ENCODE measurements at regions not wholly inside any gene's neighbourhood (a gene's known extent, or its start where the extent isn't known, plus 50 kb on each side); places are given as distances from the start of the nearest gene placed in this dataset.

DNA sequence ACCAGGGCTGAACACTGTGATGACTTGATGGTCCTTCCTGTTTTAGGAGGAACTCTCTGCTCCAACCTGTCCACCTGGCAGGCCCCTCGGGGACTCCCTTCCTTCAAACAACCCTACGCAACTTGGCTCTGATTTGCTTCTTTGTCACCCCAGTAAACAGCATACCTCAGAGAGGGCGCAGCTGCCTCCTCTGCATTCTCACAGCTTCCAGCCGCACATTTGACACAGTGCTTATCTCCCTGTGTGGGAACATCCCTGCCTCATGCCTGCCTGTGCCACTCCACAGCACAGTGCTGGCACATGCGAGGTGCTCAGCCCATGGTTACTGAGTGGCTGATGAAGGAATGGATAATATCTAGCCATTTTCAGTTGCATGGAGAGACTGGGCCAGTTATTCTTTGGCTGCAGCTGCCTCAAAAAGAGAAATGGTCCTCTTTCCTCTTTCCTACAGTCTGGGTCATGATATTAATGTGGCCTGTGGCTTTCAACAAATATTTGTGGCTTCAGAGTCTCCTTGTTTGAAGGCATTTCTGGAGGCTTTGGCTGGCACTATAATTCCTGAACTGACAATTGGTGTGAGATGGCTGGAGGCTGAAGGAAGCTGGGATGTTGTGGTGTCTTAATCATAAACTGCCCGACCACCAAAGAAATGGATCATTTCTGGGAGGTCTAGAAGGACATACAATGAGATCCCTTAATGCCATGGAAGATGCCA lies 77.9 kb downstream of the TENT5C start:
- no peaks in the 10 kb centered on the region for H3K36me3 Mint-ChIP-seq
- ATAC-seq (no peak), DNase-seq (ENCODE audit: low spot score) (no peak)
- TF ChIP-seq ZNF263 (CRISPR knock-in tag; IDR thresholded peaks at IDR 0.05; ENCODE audit: low read depth) = no peak
- H3K27me3 Mint-ChIP-seq (ENCODE audit: low read depth) = no peaks in the 10 kb centered on the region
- H3K9me3 Mint-ChIP-seq = no peaks in the 10 kb centered on the region
- CTCF ChIA-PET = no interaction called here
- no peak overlapping the region for H3K27ac Mint-ChIP-seq
- H3K4me3 Mint-ChIP-seq = no peak overlapping the region
- 0 out of 2 replicates have a peak, but pooled peaks cover 3% of the 10 kb centered on the region for H3K4me1 Mint-ChIP-seq
- POLR2A ChIA-PET = interaction anchor here (0.5 kb wide), 1 partner anchor 769 kb away, joined by 4 read pairs; no protein-coding TSS in a partner anchor

DNA sequence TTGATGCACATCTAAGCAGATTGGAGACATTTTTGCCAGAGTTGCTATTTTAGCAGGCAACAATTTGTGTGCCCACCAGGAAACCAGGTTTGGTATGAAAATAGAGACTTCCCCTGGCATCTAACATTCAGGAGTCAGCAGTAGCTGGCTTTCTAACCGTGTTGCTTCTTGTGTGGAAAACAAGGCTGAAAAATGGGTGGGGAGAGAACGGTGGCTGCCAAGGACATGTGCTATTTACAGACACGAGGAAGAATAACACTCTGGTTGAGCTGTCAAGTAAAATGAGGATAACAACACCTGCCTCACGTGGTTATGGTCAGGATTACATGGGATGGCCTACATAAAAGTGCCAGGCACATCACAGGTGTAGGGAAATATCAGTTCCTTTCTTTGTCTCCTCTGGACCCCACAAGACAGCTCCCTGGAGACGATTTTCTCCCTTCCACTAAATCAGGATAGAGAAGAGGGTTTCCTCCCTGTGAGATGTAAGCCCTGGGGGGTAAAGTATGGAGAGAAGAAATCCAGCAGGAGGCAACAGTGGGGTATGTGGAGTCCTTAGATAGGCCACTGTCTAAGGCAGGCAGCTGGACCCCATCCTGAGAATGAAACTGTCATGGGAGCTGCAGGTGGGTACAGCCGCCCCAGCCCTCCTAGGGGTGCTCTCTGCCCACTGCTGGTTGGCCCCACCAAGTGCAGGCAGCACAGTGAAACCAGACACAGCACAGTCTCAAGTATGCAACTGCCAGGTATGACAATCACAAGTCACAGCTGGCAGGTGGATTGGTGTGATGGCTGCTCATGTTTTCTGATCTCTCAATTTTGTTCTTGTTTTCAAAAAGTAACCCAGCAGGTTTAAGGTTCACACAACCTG lies 80.3 kb downstream of the TENT5C start:
- no peak for TF ChIP-seq KAT7 (CRISPR knock-in tag; IDR thresholded peaks at IDR 0.05; ENCODE audit: borderline replicate concordance)
- CTCF ChIA-PET = interaction anchor here (1.5 to 2.2 kb wide), 3 partner anchors 12 to 151 kb away, joined by 4 to 8 read pairs (median 4); no protein-coding TSS in a partner anchor
- no peak overlapping the region for H3K4me3 Mint-ChIP-seq
- H3K36me3 Mint-ChIP-seq = no peaks in the 10 kb centered on the region
- H3K9me3 Mint-ChIP-seq = no peaks in the 10 kb centered on the region
- POLR2A ChIA-PET = no interaction called here
- ATAC-seq = no peak
- H3K27me3 Mint-ChIP-seq (ENCODE audit: low read depth) = no peaks in the 10 kb centered on the region
- 0 out of 2 replicates have a peak, but pooled peaks cover 3% of the 10 kb centered on the region for H3K4me1 Mint-ChIP-seq
- no peak overlapping the region for H3K27ac Mint-ChIP-seq
- no peak for DNase-seq (ENCODE audit: low spot score)

DNA sequence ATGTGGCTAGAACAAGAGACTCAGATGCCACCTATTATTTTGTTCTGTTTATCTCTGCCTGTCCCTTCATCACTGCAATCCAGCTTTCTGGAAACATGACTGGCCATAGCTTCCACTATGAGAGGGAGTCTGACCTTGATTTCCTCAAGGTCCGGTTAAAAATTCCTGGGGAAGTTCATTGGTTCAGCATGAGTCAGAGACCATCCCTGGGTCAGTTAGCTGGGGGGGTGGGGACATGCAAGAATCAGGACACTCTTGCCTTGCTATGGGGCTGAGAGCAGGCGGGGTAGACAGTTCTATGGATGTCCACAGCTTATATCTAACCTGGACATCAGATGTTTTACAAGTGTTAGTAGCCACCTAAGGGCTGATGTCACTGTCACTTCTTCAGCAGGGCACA lies 81.1 kb downstream of the TENT5C start:
- Mint-ChIP-seq H3K4me1 (0 out of 2 replicates have a peak, but pooled peaks cover 3% of the 10 kb centered on the region), H3K27ac (no peak overlapping the region), H3K4me3 (no peak overlapping the region), H3K27me3 (ENCODE audit: low read depth) (no peaks in the 10 kb centered on the region), H3K9me3 (no peaks in the 10 kb centered on the region), H3K36me3 (no peaks in the 10 kb centered on the region)
- no peak for DNase-seq (ENCODE audit: low spot score)
- ChIA-PET POLR2A (no interaction called here), CTCF (interaction anchor here (1.0 to 2.2 kb wide), 4 partner anchors 13 to 152 kb away, joined by 3 to 8 read pairs (median 4); no protein-coding TSS in a partner anchor)
- ATAC-seq = no peak
- TF ChIP-seq GTF2I (CRISPR knock-in tag; conservative IDR thresholded peaks at IDR 0.05) = no peak
- no peak for TF ChIP-seq ZNF396 (CRISPR knock-in tag; IDR thresholded peaks at IDR 0.05; ENCODE audit: borderline replicate concordance)
- TF ChIP-seq, protein P1, sequence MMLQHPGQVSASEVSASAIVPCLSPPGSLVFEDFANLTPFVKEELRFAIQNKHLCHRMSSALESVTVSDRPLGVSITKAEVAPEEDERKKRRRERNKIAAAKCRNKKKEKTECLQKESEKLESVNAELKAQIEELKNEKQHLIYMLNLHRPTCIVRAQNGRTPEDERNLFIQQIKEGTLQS (CRISPR knock-in tag; conservative IDR thresholded peaks at IDR 0.05) = no peak
- TF ChIP-seq ZNF138 (CRISPR knock-in tag; conservative IDR thresholded peaks at IDR 0.05) = no peak
- no peak for TF ChIP-seq ETV6 (CRISPR knock-in tag; IDR thresholded peaks at IDR 0.05)
- TF ChIP-seq, protein P2, sequence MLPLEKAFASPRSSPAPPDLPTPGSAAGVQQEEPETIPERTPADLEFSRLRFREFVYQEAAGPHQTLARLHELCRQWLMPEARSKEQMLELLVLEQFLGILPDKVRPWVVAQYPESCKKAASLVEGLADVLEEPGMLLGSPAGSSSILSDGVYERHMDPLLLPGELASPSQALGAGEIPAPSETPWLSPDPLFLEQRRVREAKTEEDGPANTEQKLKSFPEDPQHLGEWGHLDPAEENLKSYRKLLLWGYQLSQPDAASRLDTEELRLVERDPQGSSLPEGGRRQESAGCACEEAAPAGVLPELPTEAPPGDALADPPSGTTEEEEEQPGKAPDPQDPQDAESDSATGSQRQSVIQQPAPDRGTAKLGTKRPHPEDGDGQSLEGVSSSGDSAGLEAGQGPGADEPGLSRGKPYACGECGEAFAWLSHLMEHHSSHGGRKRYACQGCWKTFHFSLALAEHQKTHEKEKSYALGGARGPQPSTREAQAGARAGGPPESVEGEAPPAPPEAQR (CRISPR knock-in tag; IDR thresholded peaks at IDR 0.05) = no peak
- no peak for TF ChIP-seq MYBL2 (CRISPR knock-in tag; IDR thresholded peaks at IDR 0.05)
- no peak for TF ChIP-seq ZBTB21 (CRISPR knock-in tag; IDR thresholded peaks at IDR 0.05; ENCODE audit: borderline replicate concordance)
- TF ChIP-seq NFE2L1 (CRISPR knock-in tag; IDR thresholded peaks at IDR 0.05) = no peak
- TF ChIP-seq, protein P3, sequence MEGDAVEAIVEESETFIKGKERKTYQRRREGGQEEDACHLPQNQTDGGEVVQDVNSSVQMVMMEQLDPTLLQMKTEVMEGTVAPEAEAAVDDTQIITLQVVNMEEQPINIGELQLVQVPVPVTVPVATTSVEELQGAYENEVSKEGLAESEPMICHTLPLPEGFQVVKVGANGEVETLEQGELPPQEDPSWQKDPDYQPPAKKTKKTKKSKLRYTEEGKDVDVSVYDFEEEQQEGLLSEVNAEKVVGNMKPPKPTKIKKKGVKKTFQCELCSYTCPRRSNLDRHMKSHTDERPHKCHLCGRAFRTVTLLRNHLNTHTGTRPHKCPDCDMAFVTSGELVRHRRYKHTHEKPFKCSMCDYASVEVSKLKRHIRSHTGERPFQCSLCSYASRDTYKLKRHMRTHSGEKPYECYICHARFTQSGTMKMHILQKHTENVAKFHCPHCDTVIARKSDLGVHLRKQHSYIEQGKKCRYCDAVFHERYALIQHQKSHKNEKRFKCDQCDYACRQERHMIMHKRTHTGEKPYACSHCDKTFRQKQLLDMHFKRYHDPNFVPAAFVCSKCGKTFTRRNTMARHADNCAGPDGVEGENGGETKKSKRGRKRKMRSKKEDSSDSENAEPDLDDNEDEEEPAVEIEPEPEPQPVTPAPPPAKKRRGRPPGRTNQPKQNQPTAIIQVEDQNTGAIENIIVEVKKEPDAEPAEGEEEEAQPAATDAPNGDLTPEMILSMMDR (IDR thresholded peaks at IDR 0.05) = no peak
- TF ChIP-seq, protein P4, sequence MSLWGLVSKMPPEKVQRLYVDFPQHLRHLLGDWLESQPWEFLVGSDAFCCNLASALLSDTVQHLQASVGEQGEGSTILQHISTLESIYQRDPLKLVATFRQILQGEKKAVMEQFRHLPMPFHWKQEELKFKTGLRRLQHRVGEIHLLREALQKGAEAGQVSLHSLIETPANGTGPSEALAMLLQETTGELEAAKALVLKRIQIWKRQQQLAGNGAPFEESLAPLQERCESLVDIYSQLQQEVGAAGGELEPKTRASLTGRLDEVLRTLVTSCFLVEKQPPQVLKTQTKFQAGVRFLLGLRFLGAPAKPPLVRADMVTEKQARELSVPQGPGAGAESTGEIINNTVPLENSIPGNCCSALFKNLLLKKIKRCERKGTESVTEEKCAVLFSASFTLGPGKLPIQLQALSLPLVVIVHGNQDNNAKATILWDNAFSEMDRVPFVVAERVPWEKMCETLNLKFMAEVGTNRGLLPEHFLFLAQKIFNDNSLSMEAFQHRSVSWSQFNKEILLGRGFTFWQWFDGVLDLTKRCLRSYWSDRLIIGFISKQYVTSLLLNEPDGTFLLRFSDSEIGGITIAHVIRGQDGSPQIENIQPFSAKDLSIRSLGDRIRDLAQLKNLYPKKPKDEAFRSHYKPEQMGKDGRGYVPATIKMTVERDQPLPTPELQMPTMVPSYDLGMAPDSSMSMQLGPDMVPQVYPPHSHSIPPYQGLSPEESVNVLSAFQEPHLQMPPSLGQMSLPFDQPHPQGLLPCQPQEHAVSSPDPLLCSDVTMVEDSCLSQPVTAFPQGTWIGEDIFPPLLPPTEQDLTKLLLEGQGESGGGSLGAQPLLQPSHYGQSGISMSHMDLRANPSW (CRISPR knock-in tag; conservative IDR thresholded peaks at IDR 0.05; ENCODE audit: low read depth) = no peak

All from WTC11 (cell line).